NCI-H2196 treated with DMSO at 0.1 percent for 48 hours (cell line): ENCODE measurements at regions not wholly inside any gene's neighbourhood (a gene's known extent, or its start where the extent isn't known, plus 50 kb on each side); places are given as distances from the start of the nearest gene placed in this dataset.

ENCODE experiments used
- DNase-seq: peaks from one replicate; lab custom pipeline; 2025; ENCODE audit not compliant: unreplicated experiment; lab: John Stamatoyannopoulos, UW

DNA sequence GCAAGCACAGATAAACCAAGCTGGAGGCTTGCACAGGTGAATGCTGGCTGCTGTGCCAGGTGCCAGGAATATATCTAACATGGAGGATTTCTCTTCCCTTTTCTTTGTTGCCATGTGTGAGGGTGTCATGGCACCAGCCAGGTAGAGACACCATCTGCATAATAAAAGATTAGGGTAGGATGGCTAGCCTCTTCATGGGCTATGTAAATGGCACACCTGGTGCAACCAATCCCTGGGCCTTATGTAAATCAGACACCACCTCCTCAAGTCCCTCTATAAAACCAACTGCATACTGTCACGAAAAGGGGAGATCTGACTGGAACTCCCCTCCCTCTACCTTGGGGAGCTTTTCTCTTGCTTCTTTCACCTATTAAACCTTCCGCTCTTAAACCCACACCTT, 322.5 kb upstream of the POM121L12 start:
- DNase-seq, result no peak

- no peak for DNase-seq
Observed at GRCh38 chr7:52711951-52712350, 323.5 kb upstream of the POM121L12 start.

DNA sequence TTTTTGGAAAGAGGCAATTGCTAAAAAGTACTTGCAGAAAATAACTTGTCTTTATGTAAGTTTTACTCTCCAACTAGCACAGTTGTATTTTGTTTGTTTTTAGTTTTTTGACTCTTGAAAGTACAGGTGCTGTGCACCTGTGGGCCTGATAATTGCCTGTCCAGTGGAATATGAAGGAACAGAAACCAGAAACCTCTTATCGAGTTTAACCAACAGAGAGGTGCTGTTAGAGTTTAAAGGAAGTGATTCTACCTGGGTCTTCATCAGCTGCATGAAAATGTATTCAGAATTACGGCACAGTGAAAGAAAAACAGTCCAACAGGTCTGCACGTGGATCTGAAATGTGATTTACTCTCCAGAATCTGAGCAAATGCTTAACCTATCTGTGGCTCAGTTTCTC, 326.6 kb upstream of the POM121L12 start:
- no peak for DNase-seq

DNA sequence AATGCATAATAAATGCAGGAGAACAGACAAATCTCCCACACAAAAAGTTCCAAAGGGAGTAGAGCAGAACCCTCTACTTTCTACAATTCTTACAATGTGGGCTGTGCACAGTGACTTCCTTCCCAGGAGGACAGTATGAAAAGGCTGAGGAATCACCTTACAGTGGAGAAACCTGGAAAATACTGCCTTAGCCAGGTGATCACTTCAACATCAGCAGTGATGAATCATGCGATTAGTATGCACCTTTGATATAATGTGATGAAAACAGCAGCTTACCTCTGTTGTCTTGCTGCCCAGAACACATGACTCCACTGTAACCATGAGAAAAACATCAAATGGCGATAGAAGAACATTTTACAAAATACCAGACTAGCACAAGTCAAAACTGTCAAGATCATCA, 329.7 kb upstream of the POM121L12 start:
- no peak for DNase-seq

GRCh38 chr7:52700349-52700748, 335.1 kb upstream of the POM121L12 start:
- DNase-seq, result no peak

DNA sequence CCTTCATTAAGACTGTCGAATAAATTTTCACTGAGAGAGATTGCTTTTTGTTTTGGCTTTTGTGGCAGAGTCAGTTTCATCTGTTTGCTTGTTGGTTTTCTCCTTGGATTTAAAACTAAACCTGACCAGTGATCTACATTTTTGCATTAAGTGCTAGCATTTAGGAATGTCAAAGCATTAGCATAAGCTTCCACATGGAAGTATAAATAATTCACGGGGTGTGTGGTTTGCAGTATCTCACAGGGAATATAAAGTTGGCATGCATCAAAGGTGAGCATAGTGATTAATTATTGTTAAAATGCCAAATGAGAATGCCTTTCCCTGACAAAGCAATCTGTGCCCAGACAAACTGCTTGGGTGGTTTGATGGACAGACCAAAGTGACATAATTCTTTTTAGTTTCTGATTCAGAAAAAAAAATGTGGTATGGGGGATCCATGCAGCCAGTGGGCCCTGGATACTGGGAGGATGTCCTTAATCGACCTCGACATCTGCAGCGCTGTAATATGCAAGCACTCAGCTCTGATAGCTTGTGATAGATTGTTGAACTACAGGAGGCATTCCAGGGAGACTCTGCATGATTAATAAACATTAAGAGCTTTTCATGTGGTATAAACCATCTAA, 339.3 kb upstream of the POM121L12 start:
- DNase-seq, result no peak

GRCh38 chr7:52691257-52691656, 344.2 kb upstream of the POM121L12 start:
- no peak for DNase-seq

GRCh38 chr7:52689912-52690311, 345.5 kb upstream of the POM121L12 start:
- DNase-seq, result no peak

DNA sequence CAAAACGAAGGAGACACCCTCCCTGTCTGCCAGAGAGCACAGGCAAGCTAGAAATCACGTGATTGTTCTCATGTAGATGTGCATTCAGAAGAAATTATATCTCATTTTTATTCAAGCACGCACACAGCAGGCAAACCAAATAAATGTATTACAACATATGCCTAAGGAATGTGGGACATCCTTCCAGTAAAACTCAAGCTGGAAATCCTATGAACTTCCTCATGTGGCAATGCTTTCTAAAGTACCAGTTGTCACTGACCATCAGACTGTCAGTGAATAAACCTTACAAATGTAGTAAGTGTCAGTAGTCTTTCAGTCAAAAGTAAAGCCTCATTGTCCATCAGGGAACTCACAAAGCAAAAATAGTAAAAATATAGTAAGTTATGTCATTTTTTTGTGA, 350.1 kb upstream of the POM121L12 start:
- no peak for DNase-seq

DNA sequence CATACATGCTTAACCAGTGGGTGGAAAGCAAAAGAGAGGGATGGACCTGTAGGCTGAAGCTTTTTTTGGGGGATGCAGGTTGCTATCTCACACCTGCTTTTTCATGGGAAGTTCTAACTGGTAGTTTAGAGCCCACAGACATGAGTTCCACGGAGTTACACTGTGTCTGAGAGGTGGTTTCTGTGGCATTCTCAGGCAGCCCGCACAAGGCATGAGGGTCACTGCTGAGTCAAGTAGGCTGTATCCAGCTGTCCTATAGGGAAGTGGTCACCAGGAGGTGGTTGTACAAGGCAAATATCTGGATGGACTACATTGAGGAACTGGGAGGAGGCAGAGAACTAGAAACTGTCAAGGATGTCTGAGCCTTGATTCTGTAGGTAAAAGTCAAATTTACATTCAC, 351.0 kb upstream of the POM121L12 start:
- no peak for DNase-seq

- no peak for DNase-seq
Observed at GRCh38 chr7:52682993-52683392, 352.4 kb upstream of the POM121L12 start.

DNA sequence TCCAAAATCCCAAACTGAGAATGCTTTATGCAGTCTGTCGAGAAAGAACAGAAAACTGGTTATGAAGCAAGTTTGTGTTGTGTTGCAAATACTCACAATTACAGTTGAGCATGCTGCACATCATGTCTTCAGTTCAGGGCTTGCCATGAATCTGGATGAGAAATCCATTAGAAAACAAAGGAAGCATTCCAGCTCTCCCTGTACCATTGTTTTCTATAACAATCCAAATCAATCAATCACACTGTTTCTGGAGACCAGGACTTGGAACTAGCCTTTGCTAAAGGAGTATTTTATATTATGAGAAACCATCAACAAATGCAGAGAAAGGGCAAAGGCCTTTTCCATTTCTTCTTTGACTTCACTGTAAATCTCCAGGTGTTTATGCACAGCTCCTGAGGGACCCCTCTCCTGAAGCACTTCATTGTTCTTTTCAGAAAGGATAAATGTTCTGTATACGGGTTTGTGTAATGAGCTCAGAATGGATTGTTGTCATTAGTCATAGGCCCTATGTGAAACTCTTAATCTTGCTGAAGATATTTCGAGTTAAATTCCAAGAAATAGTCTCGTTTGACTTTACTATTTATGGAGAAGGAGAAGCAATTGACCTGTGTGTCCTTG, 364.7 kb upstream of the POM121L12 start:
- no peak for DNase-seq

DNA sequence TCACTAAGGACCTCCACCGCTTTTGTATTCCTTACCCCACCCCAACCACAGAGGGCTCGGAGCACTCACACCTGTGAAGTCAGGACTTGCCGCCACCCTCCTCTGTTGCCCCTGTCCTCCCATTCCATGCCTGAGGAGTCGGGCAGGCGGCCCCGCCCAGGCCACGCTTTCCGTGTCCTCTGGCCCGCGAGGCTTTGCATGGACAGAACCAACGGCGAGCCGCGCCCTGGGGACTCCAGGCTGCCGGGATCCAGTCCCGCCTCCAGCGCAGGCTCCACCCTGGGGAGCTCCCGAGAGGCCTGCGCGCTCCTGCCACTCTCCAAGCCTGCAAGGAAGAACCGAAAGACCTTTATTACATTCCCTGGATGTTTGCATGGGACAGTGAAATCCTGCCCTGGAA, 366.4 kb upstream of the POM121L12 start:
- no peak for DNase-seq

- no peak for DNase-seq
Observed at GRCh38 chr7:52668435-52668834, 367.0 kb upstream of the POM121L12 start.

DNA sequence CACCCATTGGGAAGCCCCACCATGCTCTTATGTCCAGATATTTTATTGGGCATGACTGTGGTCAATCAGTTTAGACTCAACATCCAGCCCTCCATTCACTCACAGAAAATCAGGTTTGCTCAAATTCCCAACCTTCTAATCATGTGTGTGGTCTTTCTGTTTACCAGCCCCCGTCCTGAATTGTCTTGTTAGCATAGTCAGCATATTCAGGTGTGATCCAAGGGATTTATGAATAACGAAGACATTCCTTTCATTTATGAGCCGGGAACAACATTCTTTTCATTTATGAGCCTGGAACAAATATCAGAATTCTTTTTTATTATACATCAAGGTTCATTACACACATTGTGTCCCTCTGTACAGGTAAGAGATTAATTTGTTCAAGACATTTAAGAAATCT, 376.3 kb upstream of the POM121L12 start:
- no peak for DNase-seq

- no peak for DNase-seq
Observed at GRCh38 chr7:52656098-52656497, 379.3 kb upstream of the POM121L12 start.

- no peak for DNase-seq
Observed at GRCh38 chr7:52652621-52653020, 382.8 kb upstream of the POM121L12 start.

DNA sequence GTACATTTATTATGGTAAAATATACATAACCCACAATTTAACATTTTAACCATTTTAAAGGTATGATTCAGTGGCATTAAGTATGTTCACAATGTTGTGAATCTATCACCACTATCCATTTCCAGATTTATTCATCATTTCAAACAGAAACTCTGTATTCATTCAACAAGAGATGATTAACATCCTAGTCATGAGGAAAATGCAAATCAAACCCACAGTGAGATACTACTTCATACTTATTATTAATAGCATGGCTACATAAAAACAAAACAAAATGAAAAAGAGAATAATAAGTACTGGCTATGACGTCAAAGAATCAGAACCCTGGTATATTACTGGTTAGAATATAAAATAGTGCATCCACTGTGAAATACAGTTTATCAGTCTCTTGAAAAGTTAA, 386.6 kb upstream of the POM121L12 start:
- DNase-seq, result no peak

DNA sequence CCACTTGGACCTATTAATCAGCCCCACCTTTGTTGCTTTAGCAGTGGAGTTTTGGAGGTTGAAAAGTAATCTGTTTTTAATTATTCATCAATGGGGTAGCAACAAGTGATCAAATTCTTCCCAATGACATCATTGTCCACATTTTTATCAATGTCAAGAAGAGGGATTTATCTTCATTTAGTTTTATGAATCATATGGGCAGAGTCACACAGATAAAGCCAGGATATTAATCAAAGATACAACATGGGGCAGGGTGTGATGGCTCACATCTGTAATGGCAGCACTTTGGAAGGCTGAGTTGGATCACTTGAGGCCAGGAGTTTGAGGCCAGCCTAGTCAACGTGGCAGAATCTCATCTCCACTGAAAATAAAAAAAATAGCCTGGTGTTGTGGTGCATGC, 388.4 kb upstream of the POM121L12 start:
- no peak for DNase-seq

DNA sequence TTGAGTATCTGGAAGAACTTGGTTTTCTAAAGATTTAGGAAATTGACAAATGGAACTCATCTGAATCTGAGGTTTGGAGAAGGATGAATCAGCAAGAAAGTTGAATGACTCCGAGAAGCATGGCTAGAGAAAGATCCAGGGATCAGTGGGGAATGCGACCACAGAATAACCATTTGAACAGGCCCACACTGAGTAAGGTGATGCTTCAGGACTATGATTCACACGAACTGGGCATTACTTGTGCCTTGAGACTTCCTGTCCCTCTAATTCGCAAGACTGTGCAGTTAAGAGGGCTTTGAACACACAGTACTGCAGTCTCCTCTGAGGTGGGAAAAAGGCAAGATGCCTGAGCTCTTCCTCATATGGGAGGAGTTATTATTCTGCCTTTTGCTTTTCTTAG, 395.5 kb upstream of the POM121L12 start:
- no peak for DNase-seq

DNA sequence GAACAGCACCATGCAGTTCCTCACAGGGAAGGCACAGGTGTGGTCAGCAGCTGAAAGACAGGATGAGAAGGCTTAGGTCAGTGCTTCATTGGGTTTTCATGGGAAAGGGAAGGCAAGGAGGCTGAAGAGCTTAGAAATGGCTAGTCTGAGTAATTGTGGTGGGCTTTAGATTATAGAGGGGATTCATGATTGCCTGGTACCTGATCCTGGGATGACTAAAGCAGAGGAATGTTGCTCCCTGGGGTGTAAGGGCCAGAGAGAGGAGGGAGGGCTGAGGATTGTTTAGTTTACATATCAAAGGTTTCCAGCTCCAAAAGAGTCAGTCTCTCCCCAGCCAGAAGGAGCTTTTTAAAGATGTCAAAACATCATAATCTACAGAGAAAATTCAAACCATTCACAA, 396.3 kb upstream of the POM121L12 start:
- DNase-seq, result no peak

DNA sequence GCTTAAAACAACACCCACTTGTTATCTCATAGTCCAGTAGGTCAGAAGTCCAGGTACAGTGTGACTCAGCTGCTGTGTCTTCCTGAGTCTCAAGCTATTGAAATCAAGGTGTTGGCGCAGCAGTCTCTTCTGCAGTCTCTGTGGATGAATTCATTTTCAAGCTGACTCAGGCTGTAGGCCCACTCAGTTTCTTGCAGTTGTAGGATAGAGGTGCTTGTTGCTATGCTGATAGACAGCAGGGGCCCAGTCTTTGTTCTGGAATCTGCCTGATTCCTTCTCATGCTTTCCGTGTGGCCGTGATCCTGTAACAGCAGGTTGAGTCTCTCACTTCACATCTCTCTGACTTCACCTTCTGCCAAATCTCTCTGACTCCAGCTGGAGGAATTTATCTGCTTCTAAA, 400.4 kb upstream of the POM121L12 start:
- DNase-seq, result no peak

DNA sequence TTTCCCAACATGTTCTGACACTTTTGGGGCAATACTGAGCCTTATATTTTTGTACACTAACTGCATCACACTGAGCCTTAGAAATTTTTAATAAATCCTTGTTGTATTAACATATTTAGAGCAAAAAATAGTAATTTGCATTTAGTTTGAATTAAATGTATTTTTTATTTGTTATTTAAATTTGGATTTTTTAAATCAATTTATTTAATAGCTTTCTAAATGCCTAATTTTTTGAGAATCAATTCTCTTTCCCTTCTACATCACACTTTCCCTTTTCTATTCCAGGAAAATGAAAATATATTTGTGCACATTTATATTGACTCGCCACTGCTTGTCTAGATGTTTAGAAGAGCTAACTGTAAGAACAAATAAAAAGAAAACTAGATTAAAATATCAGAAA, 414.6 kb upstream of the POM121L12 start:
- DNase-seq, result no peak
